ENCODE measurements at regions not wholly inside any gene's neighbourhood (a gene's known extent, or its start where the extent isn't known, plus 50 kb on each side); places are given as distances from the start of the nearest gene placed in this dataset.

DNA sequence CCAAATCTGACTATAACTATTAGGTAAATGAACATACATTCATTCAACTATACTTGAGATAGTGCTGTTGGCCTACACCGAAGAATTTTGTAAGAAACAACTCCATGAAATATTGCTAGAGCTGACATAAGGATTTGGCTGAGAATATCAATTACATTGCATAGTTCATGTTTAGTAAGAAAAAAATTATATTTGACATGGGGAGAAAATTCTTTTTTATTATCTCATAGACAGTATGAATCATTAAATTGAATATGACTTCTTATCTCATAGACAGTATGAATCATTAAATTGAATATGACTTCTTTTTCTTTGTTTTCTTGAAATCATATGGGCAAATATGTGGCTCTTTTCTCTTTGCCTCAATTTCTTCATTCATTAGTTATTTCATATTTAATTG, 212.3 kb upstream of the HSF2 start:
- FAIRE-seq (no peak), ATAC-seq (no peak), DNase-seq (ENCODE audit: extremely low read depth in 1 of 4, low spot score in 3 of 4) (no peak)
- no peak overlapping the region for H2AFZ ChIP-seq (ENCODE audit: low read depth, low read length)
- no peak overlapping the region for H3K27ac ChIP-seq (ENCODE audit: extremely low read depth, low read depth, low read length)
- no peak overlapping the region for H3K9ac ChIP-seq (ENCODE audit: insufficient read depth in 1 of 2, low read depth in 2 of 2, low read length in 2 of 2)
- intact Hi-C loops (cut with micrococcal nuclease) (no loop called here), in situ Hi-C loops (cut with MboI) (no loop called here)
- H3K4me3 ChIP-seq = no peak overlapping the region
- H3K27me3 ChIP-seq (ENCODE audit: control insufficient read depth in 2 of 2, insufficient read depth in 2 of 2, low read length in 2 of 2) = no peaks in the 10 kb centered on the region
- POLR2A ChIA-PET = no interaction called here
- no peaks in the 10 kb centered on the region for H4K20me1 ChIP-seq (replicated peaks; ENCODE audit: control insufficient read depth, insufficient read depth, low read length)
- no TSS peak for BruUV-seq (replicated peaks)
- TF ChIP-seq, protein P1, sequence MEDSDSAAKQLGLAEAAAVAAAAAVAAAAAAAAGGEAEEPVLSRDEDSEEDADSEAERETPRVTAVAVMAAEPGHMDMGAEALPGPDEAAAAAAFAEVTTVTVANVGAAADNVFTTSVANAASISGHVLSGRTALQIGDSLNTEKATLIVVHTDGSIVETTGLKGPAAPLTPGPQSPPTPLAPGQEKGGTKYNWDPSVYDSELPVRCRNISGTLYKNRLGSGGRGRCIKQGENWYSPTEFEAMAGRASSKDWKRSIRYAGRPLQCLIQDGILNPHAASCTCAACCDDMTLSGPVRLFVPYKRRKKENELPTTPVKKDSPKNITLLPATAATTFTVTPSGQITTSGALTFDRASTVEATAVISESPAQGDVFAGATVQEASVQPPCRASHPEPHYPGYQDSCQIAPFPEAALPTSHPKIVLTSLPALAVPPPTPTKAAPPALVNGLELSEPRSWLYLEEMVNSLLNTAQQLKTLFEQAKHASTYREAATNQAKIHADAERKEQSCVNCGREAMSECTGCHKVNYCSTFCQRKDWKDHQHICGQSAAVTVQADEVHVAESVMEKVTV (CRISPR knock-in tag; IDR thresholded peaks at IDR 0.05) = no peak
- no peak for TF ChIP-seq GATAD2B (IDR thresholded peaks at IDR 0.05; ENCODE audit: borderline replicate concordance)
- TF ChIP-seq NFRKB (IDR thresholded peaks at IDR 0.05; ENCODE audit: low read depth) = no peak
- no peak for TF ChIP-seq PTTG1 (tag; IDR thresholded peaks at IDR 0.05; ENCODE audit: low read depth)
- TF ChIP-seq NFIC (IDR thresholded peaks at IDR 0.05) = no peak
- TF ChIP-seq, protein P2, sequence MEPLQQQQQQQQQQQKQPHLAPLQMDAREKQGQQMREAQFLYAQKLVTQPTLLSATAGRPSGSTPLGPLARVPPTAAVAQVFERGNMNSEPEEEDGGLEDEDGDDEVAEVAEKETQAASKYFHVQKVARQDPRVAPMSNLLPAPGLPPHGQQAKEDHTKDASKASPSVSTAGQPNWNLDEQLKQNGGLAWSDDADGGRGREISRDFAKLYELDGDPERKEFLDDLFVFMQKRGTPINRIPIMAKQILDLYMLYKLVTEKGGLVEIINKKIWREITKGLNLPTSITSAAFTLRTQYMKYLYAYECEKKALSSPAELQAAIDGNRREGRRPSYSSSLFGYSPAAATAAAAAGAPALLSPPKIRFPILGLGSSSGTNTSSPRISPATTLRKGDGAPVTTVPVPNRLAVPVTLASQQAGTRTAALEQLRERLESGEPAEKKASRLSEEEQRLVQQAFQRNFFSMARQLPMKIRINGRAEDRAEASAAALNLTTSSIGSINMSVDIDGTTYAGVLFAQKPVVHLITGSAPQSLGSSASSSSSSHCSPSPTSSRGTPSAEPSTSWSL (CRISPR knock-in tag; IDR thresholded peaks at IDR 0.05; ENCODE audit: borderline replicate concordance) = no peak
- TF ChIP-seq, protein P3, sequence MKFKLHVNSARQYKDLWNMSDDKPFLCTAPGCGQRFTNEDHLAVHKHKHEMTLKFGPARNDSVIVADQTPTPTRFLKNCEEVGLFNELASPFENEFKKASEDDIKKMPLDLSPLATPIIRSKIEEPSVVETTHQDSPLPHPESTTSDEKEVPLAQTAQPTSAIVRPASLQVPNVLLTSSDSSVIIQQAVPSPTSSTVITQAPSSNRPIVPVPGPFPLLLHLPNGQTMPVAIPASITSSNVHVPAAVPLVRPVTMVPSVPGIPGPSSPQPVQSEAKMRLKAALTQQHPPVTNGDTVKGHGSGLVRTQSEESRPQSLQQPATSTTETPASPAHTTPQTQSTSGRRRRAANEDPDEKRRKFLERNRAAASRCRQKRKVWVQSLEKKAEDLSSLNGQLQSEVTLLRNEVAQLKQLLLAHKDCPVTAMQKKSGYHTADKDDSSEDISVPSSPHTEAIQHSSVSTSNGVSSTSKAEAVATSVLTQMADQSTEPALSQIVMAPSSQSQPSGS (CRISPR knock-in tag; IDR thresholded peaks at IDR 0.05) = no peak
- H3K9me1 ChIP-seq (ENCODE audit: control insufficient read depth, insufficient read depth, low read length) = no peaks in the 10 kb centered on the region
- H3K4me1 ChIP-seq (replicated peaks in 1 of 2; ENCODE audit: control insufficient read depth in 2 of 2, insufficient read depth in 2 of 2, low read length in 2 of 2) = no peaks in the 10 kb centered on the region
- no peaks in the 10 kb centered on the region; the same call in 1 of the 2 replicates for H3K9me3 ChIP-seq (replicated peaks; ENCODE audit: control insufficient read depth, insufficient read depth, low read depth, low read length)
- CTCF ChIA-PET (ENCODE audit: low intra/inter-chr PET ratio) = no interaction called here
- no peak overlapping the region for H3K4me2 ChIP-seq (ENCODE audit: insufficient read depth, low read length)
- no peaks in the 10 kb centered on the region for H3K36me3 ChIP-seq (ENCODE audit: control insufficient read depth, insufficient read depth, low read length)
- H3K79me2 ChIP-seq (ENCODE audit: control insufficient read depth, insufficient read depth, low read length) = no peaks in the 10 kb centered on the region
- WGBS (ENCODE audit: insufficient coverage, low coverage, missing lambda C conversion rate) = 0% methylated on average over 1 of the region's 1 CpG

Measured in K562 (cell line).